K562 (cell line): ENCODE measurements at regions not wholly inside any gene's neighbourhood (a gene's known extent, or its start where the extent isn't known, plus 50 kb on each side); places are given as distances from the start of the nearest gene placed in this dataset.

Experiments
- CREM ChIP-seq: IDR thresholded peaks from 2 replicates; pipeline ENCODE4 v1.6.1; 2014; ENCODE audit warnings: antibody characterized with exemption, low read depth
- EWSR1 ChIP-seq: fragments of 450-650 bp; IDR thresholded peaks from 2 replicates; pipeline ENCODE4 v1.6.1; 2018; ENCODE audit warnings: borderline replicate concordance, mild to moderate bottlenecking, low read depth, moderate library complexity; ENCODE audit not compliant: partially characterized antibody
- GATA2 ChIP-seq: sonication (generic); formaldehyde crosslinking; IDR thresholded peaks from 2 replicates; pipeline ENCODE4 v1.4.0; 2020; ENCODE audit warnings: mild to moderate bottlenecking, missing genetic modification reagents
- HIVEP1 ChIP-seq: fragments of 250-450 bp; sonication (Bioruptor Pico); IDR thresholded peaks from 2 replicates; pipeline ENCODE4 v1.4.0; 2020; ENCODE audit warnings: mild to moderate bottlenecking
- KAT2B ChIP-seq: IDR thresholded peaks from one replicate; pipeline ENCODE4 v1.6.1; 2012; ENCODE audit warnings: low read depth, mild to moderate bottlenecking, control low read depth, inconsistent platforms, low read length, moderate library complexity
- KDM1A ChIP-seq, 2 experiments: fragments of 450-650 bp; IDR thresholded peaks; 2 replicates each; pipeline ENCODE4 v1.6.1; 2016; ENCODE audit warnings: mild to moderate bottlenecking in 2 of 2
- MEF2A ChIP-seq: IDR thresholded peaks from 2 replicates; pipeline ENCODE4 v1.6.1; 2011; ENCODE audit warnings: low read depth, mild to moderate bottlenecking, low read length, moderate library complexity; ENCODE audit not compliant: control insufficient read depth
- ZBTB7A ChIP-seq: IDR thresholded peaks from 2 replicates; pipeline ENCODE4 v1.6.1; 2011; ENCODE audit warnings: low read depth, mild to moderate bottlenecking, low read length, moderate library complexity, borderline replicate concordance; ENCODE audit not compliant: control insufficient read depth
- ZNF592 ChIP-seq: fragments of 450-650 bp; IDR thresholded peaks from 2 replicates; pipeline ENCODE4 v1.6.1; 2017; ENCODE audit warnings: antibody characterized with exemption, mild to moderate bottlenecking
- ZNF764 ChIP-seq: fragments of 250-450 bp; sonication (Bioruptor Pico); IDR thresholded peaks from 2 replicates; pipeline ENCODE4 v1.4.0; 2020; ENCODE audit warnings: low read depth, mild to moderate bottlenecking, moderate library complexity

- no peak for TF ChIP-seq ZNF592
- TF ChIP-seq KDM1A (IDR thresholded peaks at IDR 0.05): no peak
- no peak for TF ChIP-seq ZBTB7A
- no peak for TF ChIP-seq HIVEP1 (CRISPR knock-in tag)
- no peak for TF ChIP-seq GATA2 (CRISPR knock-in tag)
- no peak for TF ChIP-seq EWSR1
- TF ChIP-seq MEF2A: no peak
- no peak for TF ChIP-seq ZNF764 (CRISPR knock-in tag)
- no peak for TF ChIP-seq CREM
- no peak for TF ChIP-seq KAT2B
- TF ChIP-seq, all 486 proteins: peak for 0
Observed at GRCh38 chr4:114304046-114304445, 294.6 kb upstream of the UGT8 start (continued).
